GM12874 (cell line): ENCODE measurements at regions not wholly inside any gene's neighbourhood (a gene's known extent, or its start where the extent isn't known, plus 50 kb on each side); places are given as distances from the start of the nearest gene placed in this dataset.

Source experiments
- CTCF ChIP-seq: IDR thresholded peaks from 2 replicates; pipeline ENCODE4 v1.5.1; 2011; ENCODE audit warnings: low read depth, mild to moderate bottlenecking, control low read depth, low read length, moderate library complexity; ENCODE audit not compliant: insufficient read depth

GRCh38 chr15:95887666-95888390 lies 442.7 kb upstream of the NR2F2 start:
- no peak for TF ChIP-seq CTCF

- no peak for TF ChIP-seq CTCF
Observed at GRCh38 chr15:95888762-95889161, 441.7 kb upstream of the NR2F2 start.

DNA sequence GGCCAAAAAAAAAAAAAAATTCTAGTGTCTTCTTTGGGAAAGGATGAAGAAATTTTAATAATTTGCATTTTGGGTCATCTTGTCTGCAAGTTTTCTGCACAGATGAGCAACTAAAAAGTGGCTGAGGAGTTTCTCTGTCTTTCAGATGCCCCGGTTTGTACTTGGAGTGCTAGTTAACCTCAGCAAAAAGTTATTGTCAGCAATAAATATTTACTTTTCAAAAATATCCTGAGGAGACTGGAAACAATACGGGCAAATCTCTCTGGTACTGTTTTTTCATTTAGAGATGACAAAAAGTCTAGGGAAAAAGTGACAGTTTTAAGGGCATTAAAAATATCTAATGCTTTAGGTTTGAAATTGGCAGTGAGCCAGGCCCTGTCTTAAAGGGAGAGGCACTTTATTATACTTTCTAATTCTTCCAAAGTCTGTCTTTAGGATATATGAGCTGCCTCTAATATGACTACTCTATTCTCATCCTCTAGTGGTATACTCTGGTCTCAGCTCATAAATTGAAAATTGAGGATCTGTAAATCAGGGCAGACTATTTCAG lies 436.0 kb upstream of the NR2F2 start:
- no peak for TF ChIP-seq CTCF

DNA sequence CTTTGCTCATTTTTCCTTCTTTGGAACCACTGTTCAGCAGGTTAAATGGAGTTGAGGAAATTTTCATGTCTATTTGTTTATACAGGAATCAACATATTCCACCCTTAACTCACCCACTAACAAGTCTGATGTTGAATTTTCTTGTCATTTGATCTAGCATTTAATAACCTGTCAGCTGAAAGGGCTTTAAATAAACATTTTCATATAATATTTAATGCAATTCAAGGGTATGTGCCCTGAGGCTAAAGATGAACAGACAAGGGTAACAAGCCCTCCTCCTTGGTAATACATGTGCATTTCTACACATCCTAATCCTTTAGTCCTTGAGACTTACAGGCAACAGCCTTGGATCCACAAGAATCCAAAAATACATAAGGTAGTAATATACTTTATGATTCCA lies 435.0 kb upstream of the NR2F2 start:
- TF ChIP-seq CTCF, result no peak

DNA sequence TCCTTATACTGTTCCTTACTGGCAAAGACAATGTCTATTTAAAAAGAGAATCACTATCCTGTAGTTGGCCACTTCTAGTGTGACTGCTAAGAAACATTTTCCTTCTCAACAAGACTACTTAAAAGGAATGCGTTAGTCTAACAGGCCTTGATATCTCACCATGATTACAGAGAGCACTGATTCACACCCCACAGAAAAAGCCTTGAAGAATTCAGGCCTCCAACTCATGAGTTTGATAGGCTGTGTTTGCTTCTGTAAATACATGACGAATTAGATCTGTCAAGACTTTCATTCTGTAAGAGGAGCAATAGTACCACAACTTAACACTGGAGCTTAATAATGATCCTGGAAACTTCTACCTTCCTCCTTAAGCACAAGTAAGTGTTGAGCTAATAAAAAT lies 432.8 kb upstream of the NR2F2 start:
- no peak for TF ChIP-seq CTCF

- TF ChIP-seq CTCF, result no peak
Observed at GRCh38 chr15:95898761-95899160, 431.7 kb upstream of the NR2F2 start.

GRCh38 chr15:95901271-95901670 lies 429.2 kb upstream of the NR2F2 start:
- no peak for TF ChIP-seq CTCF
